HG03432 (cell line): ENCODE measurements at regions not wholly inside any gene's neighbourhood (a gene's known extent, or its start where the extent isn't known, plus 50 kb on each side); places are given as distances from the start of the nearest gene placed in this dataset.
A peak's percentile ranks its signal among the peaks of the same experiment; 100 is the strongest.
"Not testable (repeated sequence)": the region's sequence is repeated elsewhere in the genome, so short reads cannot be mapped to it uniquely, and the experiment has no call there.

Source experiments
- ATAC-seq: cut with Tn5 transposase; IDR thresholded peaks from one replicate; pipeline ENCODE4 v1.9.1; 2021; ENCODE audit warnings: mild to moderate bottlenecking, moderate library complexity; ENCODE audit not compliant: unreplicated experiment

- no peak for ATAC-seq
Observed at GRCh38 chr9:29616844-29617243, 2043.6 kb upstream of the C9orf72 start.

GRCh38 chr9:29625292-29625731, 2052.0 kb upstream of the C9orf72 start:
- no peak for ATAC-seq

- no peak for ATAC-seq
Observed at GRCh38 chr9:29625931-29626330, 2052.7 kb upstream of the C9orf72 start.

GRCh38 chr9:29628856-29629255, 2055.6 kb upstream of the C9orf72 start:
- ATAC-seq: not testable (repeated sequence)

- ATAC-seq: no peak
Observed at GRCh38 chr9:29637471-29638237, 2064.4 kb upstream of the C9orf72 start.

GRCh38 chr9:29640507-29640906, 2067.2 kb upstream of the C9orf72 start:
- no peak for ATAC-seq

GRCh38 chr9:29644514-29644913, 2071.2 kb upstream of the C9orf72 start:
- ATAC-seq: no peak

- no peak for ATAC-seq
Observed at GRCh38 chr9:29647451-29647850, 2074.2 kb upstream of the C9orf72 start.

GRCh38 chr9:29648132-29648531, 2074.9 kb upstream of the C9orf72 start:
- no peak for ATAC-seq

- ATAC-seq: no peak
Observed at GRCh38 chr9:29648601-29649000, 2075.3 kb upstream of the C9orf72 start.

- ATAC-seq: no peak
Observed at GRCh38 chr9:29656641-29657406, 2083.5 kb upstream of the C9orf72 start.

GRCh38 chr9:29657821-29658220, 2084.5 kb upstream of the C9orf72 start:
- no peak for ATAC-seq

- ATAC-seq: peak; percentile 87
Observed at GRCh38 chr9:29659014-29659413, 2085.7 kb upstream of the C9orf72 start.

- no peak for ATAC-seq
Observed at GRCh38 chr9:29659736-29660135, 2086.5 kb upstream of the C9orf72 start.

- no peak for ATAC-seq
Observed at GRCh38 chr9:29668732-29669131, 2095.5 kb upstream of the C9orf72 start.

- no peak for ATAC-seq
Observed at GRCh38 chr9:29669613-29670012, 2096.3 kb upstream of the C9orf72 start.

- ATAC-seq: no peak
Observed at GRCh38 chr9:29685531-29685930, 2112.2 kb upstream of the C9orf72 start.

- no peak for ATAC-seq
Observed at GRCh38 chr9:29691145-29691544, 2117.9 kb upstream of the C9orf72 start.

GRCh38 chr9:29691758-29692407, 2118.6 kb upstream of the C9orf72 start:
- peak; percentile 74 for ATAC-seq

GRCh38 chr9:29697011-29697410, 2123.7 kb upstream of the C9orf72 start:
- ATAC-seq: no peak

- no peak for ATAC-seq
Observed at GRCh38 chr9:29701559-29701958, 2128.3 kb upstream of the C9orf72 start.

- no peak for ATAC-seq
Observed at GRCh38 chr9:29701971-29702370, 2128.7 kb upstream of the C9orf72 start.
